Epidermal melanocyte (primary cell): ENCODE measurements at regions not wholly inside any gene's neighbourhood (a gene's known extent, or its start where the extent isn't known, plus 50 kb on each side); places are given as distances from the start of the nearest gene placed in this dataset.
"Not testable (repeated sequence)": the region's sequence is repeated elsewhere in the genome, so short reads cannot be mapped to it uniquely, and the experiment has no call there.

Experiments used
- DNase-seq: peaks from one replicate; pipeline ENCODE4 v3.0.0; 2011; ENCODE audit warnings: low spot score; ENCODE audit not compliant: insufficient read length

- no peak for DNase-seq
Measured at GRCh38 chr4:3634894-3635820, 102.9 kb upstream of the LRPAP1 start.

GRCh38 chr4:3634281-3634857 lies 102.1 kb upstream of the LRPAP1 start:
- DNase-seq = no peak

DNA sequence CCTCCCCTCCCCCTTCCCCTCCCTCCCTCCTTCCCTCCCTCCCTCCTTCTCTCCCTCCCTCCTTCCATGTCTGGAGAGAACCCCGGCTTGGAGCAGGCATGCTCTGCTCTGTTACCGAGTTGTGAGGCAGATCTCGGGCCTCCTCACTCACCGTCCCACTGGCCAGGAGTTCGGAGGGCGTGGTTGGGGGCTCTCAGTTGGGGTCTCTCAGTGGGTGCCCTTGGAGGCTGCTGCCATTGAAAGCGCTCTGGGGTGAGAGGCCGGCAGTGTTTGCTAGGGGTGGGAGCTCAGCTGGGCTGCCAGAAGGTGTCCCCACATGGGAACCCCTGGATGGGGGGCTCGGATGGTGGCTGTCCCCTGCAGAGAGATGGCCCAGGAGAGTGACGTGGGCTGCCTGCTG lies 101.1 kb upstream of the LRPAP1 start:
- DNase-seq = not testable (repeated sequence)

DNA sequence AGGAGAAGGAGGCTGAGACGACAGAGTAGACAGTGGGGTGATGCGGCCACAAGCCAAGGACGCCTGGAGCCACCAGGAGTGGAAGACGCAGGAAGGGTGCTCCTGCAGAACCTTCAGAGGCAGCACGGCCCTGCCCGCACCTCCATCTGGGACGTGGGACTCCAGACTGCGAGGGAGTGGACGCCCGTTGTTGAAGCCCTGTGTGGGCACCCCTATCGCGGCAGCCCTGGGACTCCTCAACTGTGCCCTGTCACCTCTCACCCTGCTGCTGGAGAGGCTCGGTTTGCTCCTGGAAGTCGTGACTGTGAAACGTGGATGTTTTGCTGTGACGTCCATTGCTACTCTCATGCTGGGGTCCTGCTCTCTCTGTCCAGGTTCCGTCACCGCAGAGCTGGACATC lies 100.6 kb upstream of the LRPAP1 start:
- DNase-seq = not testable (repeated sequence)

DNA sequence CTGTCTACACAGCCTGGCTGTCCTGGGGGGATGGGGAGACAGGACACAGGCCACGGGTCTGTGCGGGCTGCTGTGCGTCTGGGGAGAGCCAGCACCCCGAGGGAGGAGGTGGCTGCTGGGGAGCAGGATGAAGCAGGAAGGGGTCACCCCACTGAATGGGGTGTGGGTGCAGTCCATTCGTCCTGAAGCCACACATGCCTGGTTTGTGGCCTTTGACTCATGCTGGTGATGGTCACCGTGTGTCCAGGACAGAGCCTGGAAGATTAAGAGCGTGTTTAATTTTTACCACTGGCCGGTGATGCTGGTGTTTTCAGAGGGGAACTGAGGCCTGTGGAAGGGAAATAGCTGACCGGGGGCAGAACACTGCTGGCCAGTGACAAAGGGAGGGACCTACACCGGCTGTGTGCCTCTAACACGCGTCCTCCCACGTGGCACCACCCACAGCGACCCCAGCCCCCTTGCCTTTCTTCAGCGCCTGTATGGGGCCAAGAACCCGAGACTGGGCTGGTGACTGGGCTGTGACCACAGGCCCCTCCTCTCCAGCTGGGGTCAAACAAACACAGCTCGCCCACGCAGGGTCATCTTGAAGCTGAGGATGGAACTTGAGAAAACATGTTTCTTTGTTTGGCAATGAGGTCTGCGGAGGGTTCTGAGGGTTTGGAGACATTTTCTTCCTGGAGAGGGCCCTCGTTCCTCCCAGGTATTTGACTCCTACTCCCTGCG lies 99.5 kb upstream of the LRPAP1 start:
- not testable (repeated sequence) for DNase-seq

- DNase-seq = no peak
Measured at GRCh38 chr4:3630598-3631543, 98.6 kb upstream of the LRPAP1 start.

DNA sequence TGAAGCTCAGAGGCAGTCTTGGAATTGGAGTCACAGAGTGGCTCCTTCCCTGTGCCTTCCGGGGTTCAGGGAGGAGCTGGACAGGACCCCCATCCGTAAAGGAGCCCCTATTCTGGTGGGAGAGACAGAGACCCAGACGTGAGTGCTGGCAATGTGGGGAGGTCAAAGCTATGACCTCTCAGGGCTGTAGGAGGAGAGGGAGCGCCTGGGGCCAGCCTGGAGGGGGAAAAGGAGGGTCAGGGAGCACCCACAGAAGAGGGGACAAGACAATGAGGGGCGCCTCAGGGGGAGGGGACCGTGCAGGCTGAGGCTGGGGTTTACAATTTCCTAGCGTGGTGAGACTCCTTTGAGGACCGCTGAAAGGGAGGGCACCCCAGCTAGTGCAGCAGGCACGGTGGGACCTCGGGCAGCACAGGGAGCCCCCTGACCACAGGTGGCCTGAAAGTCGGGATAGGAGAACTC lies 97.9 kb upstream of the LRPAP1 start:
- no peak for DNase-seq

- DNase-seq = no peak
Measured at GRCh38 chr4:3629665-3630064, 97.4 kb upstream of the LRPAP1 start.

GRCh38 chr4:3629176-3629575 lies 97.0 kb upstream of the LRPAP1 start:
- DNase-seq = not testable (repeated sequence)

DNA sequence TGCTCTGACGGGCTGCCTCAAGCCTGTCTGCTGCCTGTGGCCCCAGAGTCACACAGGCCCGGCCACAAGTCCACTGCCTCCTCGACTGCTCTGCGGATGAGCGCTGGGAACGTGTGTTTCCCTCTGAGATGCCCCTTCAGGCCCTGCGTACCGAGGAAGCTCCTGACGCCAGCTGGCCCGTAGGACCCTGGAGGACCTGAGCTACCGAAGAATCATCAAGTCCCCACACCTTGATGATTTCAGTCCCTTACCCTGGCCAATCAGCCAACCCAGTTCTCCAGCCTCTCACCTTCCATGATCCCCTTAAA lies 96.6 kb upstream of the LRPAP1 start:
- no peak for DNase-seq

- not testable (repeated sequence) for DNase-seq
Measured at GRCh38 chr4:3627967-3628867, 96.0 kb upstream of the LRPAP1 start.

DNA sequence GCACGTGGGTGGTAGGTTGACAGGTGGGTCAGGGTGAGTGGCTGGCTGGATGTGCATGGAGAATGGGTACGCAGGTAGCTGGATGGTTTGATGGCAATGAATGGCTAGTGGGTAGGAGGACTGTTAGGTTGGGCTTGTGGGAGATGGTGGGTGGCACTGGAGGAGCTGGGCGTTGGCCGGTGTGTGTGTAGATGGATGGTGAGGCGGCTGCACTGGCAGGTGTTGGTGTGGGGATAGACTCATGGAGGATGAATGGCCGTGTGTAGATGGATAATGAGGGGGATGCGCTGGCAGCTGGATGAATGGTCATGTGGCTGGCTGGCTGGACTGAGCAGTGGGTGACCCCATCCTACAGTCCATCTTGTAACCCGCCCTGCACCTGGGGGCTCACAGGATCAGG lies 95.2 kb upstream of the LRPAP1 start:
- DNase-seq = not testable (repeated sequence)

GRCh38 chr4:3626131-3626884 lies 94.1 kb upstream of the LRPAP1 start:
- DNase-seq = not testable (repeated sequence)

DNA sequence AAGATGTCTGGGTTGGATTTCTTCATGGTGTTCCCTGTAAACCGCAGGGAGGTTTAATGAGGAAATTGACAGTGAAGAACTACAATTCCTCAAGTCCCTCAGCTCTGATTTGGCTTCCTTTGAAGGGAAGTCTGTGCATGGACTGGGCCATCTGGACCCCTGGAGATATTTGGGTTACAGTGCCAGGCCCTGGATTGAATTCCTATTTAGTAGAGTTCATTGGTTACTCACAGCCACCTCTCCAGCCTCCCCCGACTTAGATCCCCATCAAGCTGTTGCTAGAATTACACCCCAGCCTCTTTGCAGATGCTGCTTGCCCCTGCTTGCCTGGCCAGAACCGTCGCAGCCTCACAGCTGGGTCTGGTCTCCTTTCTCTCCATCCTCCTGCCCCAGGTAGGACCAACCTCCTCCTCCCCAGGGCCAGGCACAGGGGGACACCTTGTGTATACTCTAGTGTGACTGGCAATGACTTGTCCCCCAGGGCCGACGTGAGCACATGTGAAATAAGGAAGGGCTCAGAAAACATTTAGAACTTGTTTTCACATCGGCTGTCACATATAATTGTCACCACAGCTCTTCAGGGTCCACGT lies 93.2 kb upstream of the LRPAP1 start:
- not testable (repeated sequence) for DNase-seq

- not testable (repeated sequence) for DNase-seq
Measured at GRCh38 chr4:3623809-3624329, 91.6 kb upstream of the LRPAP1 start.

GRCh38 chr4:3623106-3623505 lies 90.9 kb upstream of the LRPAP1 start:
- DNase-seq = no peak

GRCh38 chr4:3620365-3620764 lies 88.1 kb upstream of the LRPAP1 start:
- not testable (repeated sequence) for DNase-seq

- DNase-seq = not testable (repeated sequence)
Measured at GRCh38 chr4:3619698-3620097, 87.5 kb upstream of the LRPAP1 start.

GRCh38 chr4:3618341-3618740 lies 86.1 kb upstream of the LRPAP1 start:
- not testable (repeated sequence) for DNase-seq
